ENCODE measurements at regions not wholly inside any gene's neighbourhood (a gene's known extent, or its start where the extent isn't known, plus 50 kb on each side); places are given as distances from the start of the nearest gene placed in this dataset.

DNA sequence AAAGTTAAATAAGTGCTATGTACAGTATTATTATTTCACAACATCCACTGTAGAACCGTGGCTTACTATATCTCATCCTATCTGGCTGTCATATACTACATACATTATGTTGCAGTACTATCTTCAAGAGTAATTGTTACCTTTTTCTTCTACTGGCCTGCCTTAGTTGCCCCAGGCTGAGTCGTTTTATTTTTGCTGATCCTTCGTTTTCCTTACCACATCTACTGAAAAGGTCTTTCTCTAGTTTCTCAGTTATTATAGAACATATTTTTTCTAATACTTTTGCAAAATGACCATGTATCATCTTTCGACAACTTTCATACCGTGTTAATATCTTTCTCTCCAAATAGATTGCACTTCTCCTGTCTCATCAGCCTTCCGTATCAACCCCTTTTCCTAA lies 523.1 kb downstream of the SOX5 start:
- no peak for DNase-seq (ENCODE audit: low read depth)
- no peak overlapping the region for H3K4me3 ChIP-seq (ENCODE audit: low read depth, low read length)
- TF ChIP-seq, protein P1, sequence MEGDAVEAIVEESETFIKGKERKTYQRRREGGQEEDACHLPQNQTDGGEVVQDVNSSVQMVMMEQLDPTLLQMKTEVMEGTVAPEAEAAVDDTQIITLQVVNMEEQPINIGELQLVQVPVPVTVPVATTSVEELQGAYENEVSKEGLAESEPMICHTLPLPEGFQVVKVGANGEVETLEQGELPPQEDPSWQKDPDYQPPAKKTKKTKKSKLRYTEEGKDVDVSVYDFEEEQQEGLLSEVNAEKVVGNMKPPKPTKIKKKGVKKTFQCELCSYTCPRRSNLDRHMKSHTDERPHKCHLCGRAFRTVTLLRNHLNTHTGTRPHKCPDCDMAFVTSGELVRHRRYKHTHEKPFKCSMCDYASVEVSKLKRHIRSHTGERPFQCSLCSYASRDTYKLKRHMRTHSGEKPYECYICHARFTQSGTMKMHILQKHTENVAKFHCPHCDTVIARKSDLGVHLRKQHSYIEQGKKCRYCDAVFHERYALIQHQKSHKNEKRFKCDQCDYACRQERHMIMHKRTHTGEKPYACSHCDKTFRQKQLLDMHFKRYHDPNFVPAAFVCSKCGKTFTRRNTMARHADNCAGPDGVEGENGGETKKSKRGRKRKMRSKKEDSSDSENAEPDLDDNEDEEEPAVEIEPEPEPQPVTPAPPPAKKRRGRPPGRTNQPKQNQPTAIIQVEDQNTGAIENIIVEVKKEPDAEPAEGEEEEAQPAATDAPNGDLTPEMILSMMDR (IDR thresholded peaks at IDR 0.05; ENCODE audit: low read depth, low read length, missing control alignments): no peak

DNA sequence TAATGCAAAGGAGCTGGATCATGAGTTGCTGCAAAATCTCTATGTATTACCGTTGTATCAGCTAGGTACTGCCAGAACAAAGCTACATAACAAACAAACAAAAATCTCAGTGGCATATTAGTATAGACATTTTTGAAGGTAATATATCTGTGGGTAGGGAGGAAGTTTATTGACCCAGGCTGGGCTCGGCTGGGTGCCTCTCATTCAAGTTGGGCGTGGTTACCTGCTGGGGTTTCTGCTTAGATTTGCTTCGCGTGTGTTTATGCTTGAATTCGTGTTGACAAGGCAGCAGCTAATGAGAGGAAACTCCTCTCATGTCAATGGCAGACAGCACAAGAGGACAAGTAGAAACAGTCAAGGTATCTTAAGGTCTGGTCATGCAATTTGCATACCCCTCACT lies 520.7 kb downstream of the SOX5 start:
- H3K4me3 ChIP-seq (ENCODE audit: low read depth, low read length): no peak overlapping the region
- TF ChIP-seq, protein P1 (IDR thresholded peaks at IDR 0.05; ENCODE audit: low read depth, low read length, missing control alignments): no peak
- DNase-seq (ENCODE audit: low read depth): no peak

DNA sequence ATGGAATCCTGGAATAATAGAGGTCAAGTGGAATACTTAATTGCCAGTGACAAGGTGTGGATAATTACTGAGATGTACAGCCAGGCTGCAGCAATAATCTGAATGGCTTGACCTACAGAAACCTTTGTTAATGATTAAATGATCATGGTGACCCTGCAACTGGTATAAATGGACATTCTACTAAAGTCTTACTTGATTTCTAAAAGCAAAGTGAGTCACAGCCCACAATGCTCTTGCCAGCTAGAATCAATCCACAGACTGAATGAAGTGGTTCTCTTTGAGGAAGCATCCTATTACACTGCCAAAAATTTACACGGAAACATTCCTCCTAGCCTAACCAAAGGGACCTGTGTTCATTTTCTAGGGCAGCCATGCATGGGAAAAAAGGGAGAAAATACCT lies 518.5 kb downstream of the SOX5 start:
- TF ChIP-seq, protein P1 (IDR thresholded peaks at IDR 0.05; ENCODE audit: low read depth, low read length, missing control alignments): no peak
- no peak for DNase-seq (ENCODE audit: low read depth)
- no peak overlapping the region for H3K4me3 ChIP-seq (ENCODE audit: low read depth, low read length)

- no peak for DNase-seq (ENCODE audit: low read depth)
- no peak overlapping the region for H3K4me3 ChIP-seq (ENCODE audit: low read depth, low read length)
- TF ChIP-seq, protein P1 (IDR thresholded peaks at IDR 0.05; ENCODE audit: low read depth, low read length, missing control alignments): no peak
Observed at GRCh38 chr12:23433121-23433520, 516.3 kb downstream of the SOX5 start.

DNA sequence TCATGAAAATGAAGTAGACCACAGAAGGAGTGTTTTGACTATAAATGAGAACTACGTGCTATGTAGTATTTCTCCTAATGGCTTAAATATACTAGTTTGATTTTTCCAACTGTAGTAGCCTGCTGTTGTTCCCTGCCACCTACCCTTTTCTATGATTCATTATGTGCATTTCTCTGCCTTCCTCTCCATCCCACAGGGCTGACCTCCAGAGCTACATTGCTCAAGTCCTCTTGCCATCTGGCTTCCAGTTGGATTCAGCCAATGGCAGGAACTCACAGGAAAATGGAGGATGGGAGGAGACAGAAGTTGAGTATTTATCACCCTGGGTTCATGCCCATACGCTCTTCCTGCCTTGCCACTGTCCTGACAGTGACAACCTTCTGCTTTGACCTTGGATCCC lies 515.3 kb downstream of the SOX5 start:
- no peak overlapping the region for H3K4me3 ChIP-seq (ENCODE audit: low read depth, low read length)
- DNase-seq (ENCODE audit: low read depth): no peak
- TF ChIP-seq, protein P1 (IDR thresholded peaks at IDR 0.05; ENCODE audit: low read depth, low read length, missing control alignments): no peak

- TF ChIP-seq, protein P1 (IDR thresholded peaks at IDR 0.05; ENCODE audit: low read depth, low read length, missing control alignments): no peak
- DNase-seq (ENCODE audit: low read depth): no peak
- H3K4me3 ChIP-seq (ENCODE audit: low read depth, low read length): no peak overlapping the region
Observed at GRCh38 chr12:23446746-23447145, 502.7 kb downstream of the SOX5 start.

- DNase-seq (ENCODE audit: low read depth): no peak
- H3K4me3 ChIP-seq (ENCODE audit: low read depth, low read length): no peak overlapping the region
- TF ChIP-seq, protein P1 (IDR thresholded peaks at IDR 0.05; ENCODE audit: low read depth, low read length, missing control alignments): no peak
Observed at GRCh38 chr12:23450810-23451209, 498.7 kb downstream of the SOX5 start.
